NCI-H2107 treated with DMSO at 0.1 percent for 48 hours (cell line): ENCODE measurements at regions not wholly inside any gene's neighbourhood (a gene's known extent, or its start where the extent isn't known, plus 50 kb on each side); places are given as distances from the start of the nearest gene placed in this dataset.

Experiments
- DNase-seq: peaks from one replicate; lab custom pipeline; 2025; ENCODE audit not compliant: unreplicated experiment; lab: John Stamatoyannopoulos, UW

DNA sequence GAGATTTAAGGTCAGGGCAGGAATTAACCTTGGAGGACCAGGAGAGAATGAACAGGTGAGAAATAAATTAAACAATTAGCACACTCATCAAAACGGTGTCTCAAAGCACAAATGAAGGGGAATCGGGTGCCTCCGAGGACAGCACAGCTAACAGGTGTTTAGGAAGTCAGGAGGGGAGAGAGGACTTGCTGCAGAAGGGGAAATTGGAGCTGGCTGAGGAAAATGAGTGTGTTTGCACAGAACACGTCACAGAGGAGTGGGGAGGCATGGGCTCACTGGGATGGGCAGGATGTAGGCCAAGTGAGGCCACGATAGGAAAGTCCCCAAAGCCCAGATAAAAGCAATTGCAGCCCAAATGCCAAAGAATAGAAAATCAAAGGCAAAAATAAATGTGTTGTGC, 121.7 kb downstream of the ZNF664 start:
- peak; percentile 22 for DNase-seq

DNA sequence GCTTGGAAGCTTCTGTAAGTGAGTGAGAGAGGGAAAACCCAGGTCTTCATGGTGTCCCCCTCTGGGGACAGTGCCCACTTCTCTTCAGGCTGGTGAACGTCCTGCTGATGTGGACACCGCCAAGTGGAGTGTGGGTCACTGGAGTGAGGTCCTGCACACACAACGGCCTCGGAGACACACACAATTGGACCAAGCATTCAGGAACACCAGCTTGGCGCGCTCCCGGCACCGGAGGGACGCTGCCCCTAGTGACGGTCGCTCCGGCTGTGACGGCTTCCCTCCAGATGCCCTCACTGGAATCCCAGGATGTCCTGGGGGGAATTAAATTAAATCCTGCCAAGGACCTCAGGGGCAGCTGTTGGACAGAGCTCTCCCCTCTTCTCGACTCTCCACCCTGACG, 123.1 kb downstream of the ZNF664 start:
- no peak for DNase-seq

DNA sequence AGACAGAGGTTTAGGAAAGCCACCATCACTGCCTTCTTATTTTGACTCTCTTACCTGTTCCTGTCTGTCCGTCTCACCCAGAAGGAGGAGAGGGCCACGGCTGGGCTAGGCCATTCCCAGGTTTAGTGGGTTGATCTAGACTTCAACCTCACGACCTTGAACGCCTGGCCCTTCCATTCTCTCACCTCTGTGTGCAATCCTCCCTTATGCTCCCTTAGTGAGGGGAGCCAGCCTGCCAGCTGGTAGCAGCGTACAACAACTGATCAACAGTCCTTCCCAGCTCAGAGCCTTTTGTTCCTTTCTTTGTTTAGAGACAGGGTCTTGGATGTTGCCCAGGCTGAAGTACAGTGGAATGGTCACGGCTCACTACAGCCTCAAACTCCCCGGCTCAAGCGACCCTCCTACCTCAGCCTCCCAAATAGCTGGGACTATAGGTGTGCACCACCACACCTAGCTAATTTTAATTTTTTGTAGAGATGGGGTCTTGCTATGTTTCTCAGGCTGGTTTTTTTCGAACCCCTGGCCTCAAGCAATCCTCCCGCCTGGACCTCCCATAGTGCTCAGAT, 123.9 kb downstream of the ZNF664 start:
- DNase-seq, result no peak

DNA sequence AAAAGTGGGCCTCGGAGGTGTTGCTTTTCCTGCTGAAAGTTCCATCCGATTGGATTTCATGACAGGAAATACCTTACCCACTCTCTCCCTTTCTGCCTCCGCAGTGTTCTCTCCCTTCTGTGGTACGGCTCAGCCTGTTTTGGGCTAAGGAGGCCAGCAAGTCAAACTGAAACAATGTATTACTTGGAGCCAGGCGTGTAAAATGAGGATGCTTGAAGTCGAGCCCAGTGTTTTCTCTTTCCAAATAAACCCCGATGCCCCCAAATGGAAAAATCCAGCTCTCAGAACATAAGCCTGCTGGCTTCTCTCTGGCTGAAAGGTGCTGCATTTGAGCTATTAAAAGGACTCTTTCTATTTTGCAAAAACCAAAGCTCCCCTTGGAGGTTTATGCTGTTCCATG, 124.7 kb downstream of the ZNF664 start:
- DNase-seq, result no peak

DNA sequence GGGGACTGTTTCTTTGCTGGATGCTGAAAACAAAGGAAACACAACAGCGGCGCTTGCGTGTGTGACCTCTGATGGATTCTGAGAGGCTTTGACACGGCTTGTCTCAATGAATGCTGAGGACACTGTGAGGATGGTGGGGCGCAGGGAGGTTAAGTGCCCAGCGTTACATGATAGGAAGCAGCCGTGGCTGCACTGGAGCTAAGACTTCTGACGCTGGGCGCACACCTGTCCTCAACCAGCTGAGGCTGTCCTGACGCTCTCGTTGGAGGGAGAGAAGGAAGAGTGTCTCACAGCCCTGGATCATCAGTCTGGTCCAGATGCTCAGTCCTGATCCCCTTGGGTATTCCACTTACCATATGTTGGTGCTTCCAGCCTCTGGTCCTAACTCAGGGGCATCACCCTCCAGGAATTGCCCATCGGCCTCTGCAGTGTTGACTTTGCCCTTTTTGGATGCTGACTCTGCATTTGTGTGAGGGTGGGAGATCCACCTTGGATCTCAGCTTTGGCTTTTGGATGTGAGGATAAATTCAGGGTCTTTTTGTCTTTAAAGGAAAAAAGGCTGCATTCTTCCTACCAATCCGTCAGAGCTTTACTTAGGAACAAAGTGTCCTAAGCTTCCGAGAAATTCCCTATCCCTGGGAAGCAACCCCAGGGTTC, 125.2 kb downstream of the ZNF664 start:
- no peak for DNase-seq

DNA sequence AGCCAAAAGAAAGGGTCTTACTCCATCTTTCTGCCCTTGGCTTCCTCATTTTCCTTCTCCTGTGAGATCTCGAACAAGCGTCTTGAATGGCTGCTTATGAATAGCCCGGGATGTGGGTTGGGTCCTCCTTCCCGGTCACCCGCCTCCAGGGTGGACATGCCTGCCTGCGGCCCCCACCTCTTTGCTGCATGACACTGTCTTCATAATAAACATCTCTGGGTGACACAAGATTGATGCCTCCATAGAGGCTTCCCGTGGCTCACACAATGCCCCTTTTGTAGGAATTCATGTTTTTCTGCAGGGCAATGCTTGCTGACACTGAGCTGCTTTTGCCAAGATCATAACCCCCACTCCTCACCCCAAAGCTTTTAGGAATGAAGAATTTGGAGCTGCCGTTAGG, 125.9 kb downstream of the ZNF664 start:
- DNase-seq, result no peak

DNA sequence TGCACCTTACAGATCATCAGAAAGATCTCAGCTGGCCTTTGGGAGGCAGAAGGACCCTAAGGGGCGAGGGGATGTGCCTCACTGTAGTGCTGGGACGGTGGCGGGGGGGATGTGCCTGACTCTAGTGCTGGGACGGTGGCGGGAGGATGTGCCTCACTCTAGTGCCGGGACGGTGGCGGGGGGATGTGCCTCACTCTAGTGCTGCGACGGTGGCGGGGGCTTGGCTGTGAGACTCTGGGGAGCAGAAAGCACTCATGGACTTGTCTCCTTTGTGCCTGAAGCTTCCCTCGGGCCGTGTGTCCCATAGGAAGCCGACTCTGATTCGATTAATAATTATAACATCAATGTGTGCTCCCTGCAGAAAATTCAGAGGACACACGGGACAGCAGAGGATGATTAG, 126.6 kb downstream of the ZNF664 start:
- no peak for DNase-seq

DNA sequence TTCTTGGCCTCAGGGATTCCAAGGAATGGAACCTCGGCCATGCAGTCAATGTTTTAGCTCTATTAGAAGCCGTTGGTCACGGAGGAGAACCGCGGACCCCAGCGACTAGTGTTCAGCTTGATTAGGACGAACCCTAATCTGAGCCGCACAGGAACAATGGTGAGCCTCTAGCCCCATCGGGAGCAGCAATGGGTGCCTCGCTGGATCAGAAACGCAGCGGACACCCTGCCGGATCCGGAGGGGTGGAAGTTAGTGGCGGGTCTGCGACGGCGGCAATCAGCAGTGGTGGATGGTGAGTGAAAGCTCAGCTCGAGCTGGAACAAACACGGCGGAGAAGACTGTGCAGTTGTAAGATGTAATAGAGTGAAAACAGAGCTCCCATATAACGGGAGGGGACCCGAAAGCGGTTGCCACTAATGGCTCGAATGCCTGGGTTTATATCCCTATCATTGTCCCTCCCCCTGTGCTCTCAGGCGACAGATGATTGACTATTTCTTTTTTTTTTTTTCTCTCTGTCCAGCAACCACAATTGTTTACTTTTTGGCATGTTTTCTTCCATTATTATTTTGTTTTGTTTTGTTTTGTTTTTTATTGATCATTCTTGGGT, 127.7 kb downstream of the ZNF664 start:
- no peak for DNase-seq

DNA sequence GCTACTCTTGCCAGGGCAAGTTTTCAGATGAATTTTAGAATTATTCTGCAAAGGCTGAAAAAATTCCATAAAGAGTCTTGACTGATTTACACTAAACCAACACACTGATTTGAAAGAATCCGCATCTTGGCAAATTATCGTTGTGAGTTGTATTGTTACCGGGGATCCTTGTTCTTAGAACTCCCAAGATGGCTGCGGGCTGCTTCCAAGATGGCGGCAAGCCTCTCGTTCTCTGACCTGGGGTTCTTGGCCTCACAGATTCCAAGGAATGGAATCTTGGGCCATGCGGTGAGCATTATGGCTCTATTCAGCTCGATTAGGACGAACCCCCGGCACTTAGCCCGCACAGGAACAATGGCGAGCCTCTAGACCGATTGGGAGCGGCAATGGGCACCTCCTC, 132.5 kb downstream of the ZNF664 start:
- DNase-seq, result no peak

DNA sequence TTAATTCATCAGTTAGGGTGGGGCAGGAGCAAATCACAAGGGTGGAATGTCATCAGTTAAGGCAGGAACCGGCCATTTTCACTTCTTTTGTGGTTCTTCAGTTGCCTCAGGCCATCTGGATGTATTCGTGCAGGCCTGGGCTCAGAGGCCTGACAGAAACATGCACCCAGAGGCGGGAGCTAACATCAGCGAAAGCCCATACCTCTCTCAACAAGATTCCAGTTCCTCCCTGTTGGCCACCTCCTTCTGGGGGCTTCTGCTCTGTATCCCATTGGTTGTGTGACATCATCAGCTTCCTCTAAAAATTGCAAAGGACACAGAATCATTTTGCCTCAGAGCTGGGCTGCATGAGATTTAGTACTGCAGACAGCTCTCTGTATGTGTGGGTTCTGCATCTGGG, 134.3 kb downstream of the ZNF664 start:
- DNase-seq, result no peak

DNA sequence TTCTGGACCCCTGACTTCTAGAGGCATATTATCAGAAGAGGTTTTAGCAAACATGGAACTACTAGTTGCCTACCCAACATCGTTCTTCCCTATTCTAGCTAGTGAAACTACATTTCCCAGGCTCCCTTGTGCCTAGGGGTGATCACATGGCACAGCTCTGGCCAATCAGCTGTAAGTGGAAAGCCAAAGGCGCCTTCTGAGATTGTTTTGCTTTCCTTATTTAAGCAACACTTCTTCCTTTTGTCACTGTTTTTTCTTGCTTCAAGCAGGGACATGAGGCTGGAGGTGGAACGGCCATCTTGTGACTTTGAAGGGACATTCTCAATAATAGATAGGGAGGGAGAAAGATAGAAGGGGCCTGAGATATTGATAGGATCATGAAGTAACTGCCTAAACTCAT, 136.7 kb downstream of the ZNF664 start:
- no peak for DNase-seq

DNA sequence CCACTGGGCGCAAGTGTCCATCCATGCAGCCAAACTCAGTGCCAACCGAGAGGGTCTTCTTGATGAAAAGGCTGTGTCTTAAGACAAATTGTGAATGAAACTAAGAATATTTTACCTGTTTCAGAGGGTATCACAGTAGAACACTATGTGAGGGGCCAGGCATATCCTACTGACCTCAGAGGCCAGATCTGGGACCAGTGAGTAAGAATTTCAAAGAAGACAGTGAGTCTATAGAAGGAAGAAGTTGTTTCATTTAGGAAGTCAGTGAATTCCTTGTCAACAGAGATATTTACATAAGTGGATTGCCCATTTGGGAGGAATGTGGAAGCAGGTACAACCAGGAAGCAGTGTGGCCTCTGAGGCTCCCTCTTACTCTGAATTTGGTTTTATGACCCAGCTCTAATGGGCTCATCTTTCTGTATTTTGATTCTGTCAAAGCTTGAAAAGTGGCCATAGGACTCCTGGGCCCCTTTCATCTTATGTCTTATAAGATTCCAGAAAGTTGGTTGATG, 137.4 kb downstream of the ZNF664 start:
- DNase-seq, result no peak

DNA sequence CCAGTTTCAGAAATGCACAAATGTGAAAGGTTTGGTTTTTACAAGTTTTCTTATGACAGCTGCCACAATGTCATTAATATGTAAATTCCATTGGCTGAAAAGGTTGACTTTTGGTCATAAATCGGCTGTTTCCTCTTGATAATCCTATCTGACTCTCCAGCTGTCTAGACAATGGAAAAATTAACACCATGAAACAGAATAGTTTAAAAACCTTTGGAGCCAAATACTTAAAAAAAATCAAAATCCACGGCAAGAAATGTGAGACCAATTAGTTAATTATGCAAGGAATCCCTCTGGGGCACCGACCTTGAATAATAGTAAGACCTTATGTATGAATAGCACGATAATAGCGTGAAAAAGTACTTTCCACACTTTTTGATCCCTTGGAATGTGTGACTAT, 138.0 kb downstream of the ZNF664 start:
- no peak for DNase-seq

DNA sequence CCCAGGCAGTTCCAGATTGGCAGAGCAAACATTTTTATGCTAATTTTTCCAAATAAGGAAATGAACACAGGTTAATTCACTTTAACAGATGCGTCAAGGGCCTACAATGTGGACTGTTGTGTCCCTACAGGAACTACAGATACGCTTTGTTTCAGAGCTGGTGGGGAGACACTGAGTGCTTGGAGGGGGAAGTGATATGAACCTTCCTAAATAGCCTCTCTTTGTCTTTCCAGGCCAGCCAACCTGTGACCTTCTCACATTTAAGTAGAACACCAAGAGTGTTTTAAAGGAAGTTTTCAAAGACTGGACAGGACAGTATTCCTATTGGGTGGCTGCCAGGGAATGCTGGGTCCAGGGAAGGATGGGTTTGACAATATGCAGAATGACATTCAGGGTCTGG, 141.3 kb downstream of the ZNF664 start:
- no peak for DNase-seq

DNA sequence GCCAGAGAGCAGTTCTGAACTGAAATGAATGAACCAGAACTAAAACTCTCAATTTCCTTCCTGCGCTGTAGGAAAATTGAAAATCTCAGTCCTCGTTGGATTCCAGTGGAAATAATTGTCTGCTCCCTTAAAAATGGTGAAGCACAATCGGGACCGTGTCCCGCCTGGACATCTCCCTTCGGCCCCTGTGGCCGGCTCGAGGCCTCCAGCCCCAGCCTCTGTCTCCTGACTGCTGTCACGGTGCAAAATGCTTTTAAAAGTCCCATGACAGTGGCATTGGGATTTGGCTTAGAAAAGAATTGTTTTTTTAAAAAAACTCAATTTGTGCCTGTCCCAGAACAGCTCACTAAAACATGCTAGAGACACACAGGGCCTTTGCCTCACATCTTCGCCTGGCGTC, 142.5 kb downstream of the ZNF664 start:
- DNase-seq, result no peak

DNA sequence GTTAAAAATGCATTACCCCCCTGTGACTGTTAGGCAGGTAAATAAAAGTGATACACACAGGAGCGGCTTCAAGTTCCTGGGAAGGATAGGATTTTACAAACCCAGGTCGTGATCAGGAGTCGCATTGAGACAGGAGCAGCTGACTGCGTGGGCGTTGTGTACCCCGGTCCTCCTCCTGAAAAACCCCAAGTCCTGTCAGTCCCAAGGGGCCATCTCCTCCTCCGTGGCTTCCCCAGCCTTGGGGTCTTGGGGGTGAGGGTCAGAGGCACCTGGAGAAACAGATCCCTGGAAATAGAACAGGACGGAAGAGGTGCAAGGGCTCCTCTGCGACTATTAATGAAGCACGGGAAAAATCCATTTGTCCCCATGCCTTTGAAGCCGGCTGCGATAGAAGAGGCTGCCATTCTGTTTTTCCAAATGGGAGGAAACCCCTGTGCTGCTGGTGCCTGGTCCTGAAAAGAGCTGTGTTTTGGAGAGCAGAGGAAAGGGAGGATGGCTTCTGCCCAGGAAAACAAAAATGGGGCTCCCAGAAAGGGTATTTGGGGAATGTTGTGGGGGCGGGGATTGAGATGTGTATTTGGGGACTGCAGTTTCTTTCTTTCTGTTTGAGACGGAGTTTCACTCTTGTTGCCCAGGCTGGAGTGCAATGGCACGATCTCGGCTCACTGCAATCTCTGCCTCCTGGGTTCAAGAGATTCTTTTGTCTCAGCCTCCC, 143.1 kb downstream of the ZNF664 start:
- no peak for DNase-seq

DNA sequence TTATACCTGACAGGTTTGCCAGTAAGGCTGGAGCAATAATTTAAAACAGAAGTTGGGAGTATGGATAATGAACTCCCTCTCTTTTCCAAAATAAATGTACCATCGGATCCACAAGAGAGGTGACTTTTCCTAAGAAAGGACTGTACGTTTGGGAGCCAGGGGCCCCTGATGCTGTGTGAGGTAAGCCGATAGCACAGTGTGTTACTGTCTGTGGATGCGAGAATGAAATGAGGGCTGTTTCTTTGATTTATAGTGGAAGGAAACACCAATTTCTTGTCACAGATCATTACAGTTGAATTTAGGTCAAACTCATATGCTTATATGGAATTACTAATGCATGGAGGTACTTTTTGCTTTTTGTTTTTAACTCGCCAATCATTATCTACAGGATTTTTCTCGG, 147.7 kb downstream of the ZNF664 start:
- no peak for DNase-seq

DNA sequence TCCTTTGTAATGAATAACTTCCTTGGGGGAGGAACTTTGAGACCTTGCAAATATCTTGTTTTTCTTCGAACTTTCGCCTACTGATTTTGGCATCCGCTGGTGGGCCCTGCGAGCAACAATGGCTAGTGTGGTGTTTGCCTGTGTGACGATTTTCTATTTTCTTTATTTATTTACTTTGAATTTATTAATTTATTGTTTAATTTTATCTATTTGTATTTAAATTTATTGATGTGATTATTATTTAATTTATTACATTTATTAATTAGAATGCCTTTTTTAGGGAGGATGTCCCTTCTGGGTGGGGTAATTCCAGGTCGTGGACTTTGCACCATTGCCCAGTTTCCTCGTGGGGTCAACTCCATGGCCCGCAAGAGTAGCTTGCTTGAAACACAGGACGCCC, 149.7 kb downstream of the ZNF664 start:
- DNase-seq, result no peak

DNA sequence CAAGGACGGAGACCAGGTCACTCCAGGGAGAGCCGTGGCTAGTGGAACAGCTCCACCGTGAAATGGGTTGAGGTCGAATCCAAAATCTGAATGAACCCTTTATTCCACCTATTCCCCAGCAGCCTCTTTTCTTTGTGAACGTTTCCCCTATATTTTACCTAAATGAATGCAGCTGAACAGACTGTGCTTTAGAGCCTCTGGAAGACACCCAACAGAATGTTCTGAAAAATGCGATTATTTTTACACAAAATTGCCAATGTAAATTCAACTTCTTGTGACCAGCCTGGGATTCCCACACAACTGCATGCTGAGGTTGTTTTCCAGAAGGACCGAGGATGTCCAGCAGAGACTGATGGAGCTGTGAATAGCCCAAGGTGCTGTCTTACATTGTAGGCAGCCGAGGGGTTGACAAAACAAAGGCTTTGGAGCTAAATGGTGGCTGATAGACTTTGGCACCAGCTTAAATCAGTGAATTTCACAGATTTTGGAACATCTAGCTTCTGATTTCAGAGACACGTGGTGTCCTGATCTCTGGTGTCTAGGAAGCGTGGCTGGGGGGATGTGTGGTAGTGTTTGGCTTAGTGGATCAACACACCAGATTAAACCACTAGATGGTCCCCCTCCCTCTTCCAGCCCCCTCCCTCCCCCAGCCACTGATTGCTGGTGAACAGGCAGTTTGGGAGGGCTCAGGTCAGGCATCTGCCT, 150.4 kb downstream of the ZNF664 start:
- no peak for DNase-seq

DNA sequence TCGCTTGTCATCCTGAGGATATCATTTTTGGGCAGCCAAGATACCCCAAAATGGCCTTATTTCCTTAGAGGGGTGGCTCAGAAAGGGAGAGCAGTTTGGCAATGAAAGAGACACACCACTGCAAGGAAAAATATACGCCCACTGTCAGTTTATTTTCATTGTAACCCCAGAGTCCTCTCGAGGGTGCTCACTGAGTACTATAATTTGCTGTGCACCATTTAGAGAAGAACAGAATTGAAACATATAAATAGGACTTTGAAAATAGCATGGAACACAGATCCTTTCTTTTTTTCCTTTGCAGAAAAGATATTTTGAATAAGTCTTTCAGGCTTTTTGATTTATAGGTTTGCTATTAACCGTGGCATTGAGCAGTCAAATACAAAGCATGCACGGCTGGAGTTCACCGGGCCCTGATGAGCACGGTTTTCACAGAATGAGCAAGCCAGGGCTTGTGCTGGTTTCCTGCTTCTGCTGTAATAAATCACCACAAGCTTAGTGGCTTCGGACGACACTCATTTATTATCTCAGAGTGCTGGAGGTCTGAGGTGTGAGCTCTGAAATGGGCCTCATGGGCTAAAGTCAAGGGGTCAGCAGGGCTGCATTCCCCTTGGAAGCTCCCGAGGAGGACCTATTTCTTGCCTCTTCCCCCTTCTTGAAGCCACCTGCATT, 152.3 kb downstream of the ZNF664 start:
- DNase-seq, result peak; percentile 7
